H1 (cell line): ENCODE measurements at regions not wholly inside any gene's neighbourhood (a gene's known extent, or its start where the extent isn't known, plus 50 kb on each side); places are given as distances from the start of the nearest gene placed in this dataset.

Experiments used
- BRCA1 ChIP-seq: IDR thresholded peaks from 2 replicates; pipeline ENCODE4 v1.6.1; 2012; ENCODE audit warnings: low read depth, low read length, improper control_type of control experiment
- CTCF ChIP-seq, 3 experiments: IDR thresholded peaks; 1 replicate in 2 of 3; 2 replicates in 1 of 3; pipeline versions ENCODE4 v1.5.1 to v1.6.1; 2011; ENCODE audit warnings: low read length in 3 of 3, mild to moderate bottlenecking in 3 of 3, inconsistent platforms in 2 of 3, low read depth in 1 of 3, moderate library complexity in 1 of 3; ENCODE audit not compliant: insufficient read depth in 1 of 3; ENCODE audit errors: control extremely low read depth in 1 of 3
- POLR2A ChIP-seq, 2 experiments: IDR thresholded peaks; 1 replicate in 1 of 2; 2 replicates in 1 of 2; pipeline ENCODE4 v1.6.1; 2011; ENCODE audit warnings: low read depth in 2 of 2, low read length in 2 of 2, mild to moderate bottlenecking in 2 of 2; ENCODE audit errors: control extremely low read depth in 1 of 2
- RFX5 ChIP-seq: IDR thresholded peaks from 2 replicates; pipeline ENCODE4 v1.6.1; 2011; ENCODE audit warnings: low read depth, low read length, improper control_type of control experiment, borderline replicate concordance

- no peak for TF ChIP-seq BRCA1
- no peak for TF ChIP-seq POLR2A (IDR thresholded peaks at IDR 0.05; ENCODE audit: control extremely low read depth in 1 of 2, low read depth in 2 of 2, low read length in 2 of 2)
- no peak for TF ChIP-seq CTCF (IDR thresholded peaks at IDR 0.05; ENCODE audit: control extremely low read depth in 1 of 3, insufficient read depth in 1 of 3, low read depth in 1 of 3, low read length in 3 of 3)
- TF ChIP-seq RFX5, result no peak
Measured at GRCh38 chr13:73416093-73416492, 357.3 kb downstream of the KLF5 start.
